PC-9 (cell line): ENCODE measurements at regions not wholly inside any gene's neighbourhood (a gene's known extent, or its start where the extent isn't known, plus 50 kb on each side); places are given as distances from the start of the nearest gene placed in this dataset.

ENCODE experiments used
- BruUV-seq: library from RNA; stranded (reverse); fragments of 400-500 nt; replicated peaks from 2 replicates; lab custom pipeline; 2021; lab: Mats Ljungman, UMichigan
- CTCF ChIA-PET: fragments of 300-600 bp; sonication (Branson Sonifier 250); formaldehyde crosslinking; loops from one replicate; lab custom pipeline; 2022; ENCODE audit warnings: antibody characterized with exemption; lab: Charles Lee
- POLR2A ChIA-PET: fragments of 300-600 bp; sonication (Branson Sonifier 250); formaldehyde crosslinking; loops from one replicate; lab custom pipeline; 2022; ENCODE audit warnings: antibody characterized with exemption; ENCODE audit not compliant: unreplicated experiment; lab: Charles Lee
- DNase-seq, 2 experiments: peaks; one replicate each; pipeline versions ENCODE4 v3.0.0 to v3.0.0-alpha.2; 2015 to 2022; ENCODE audit warnings: mixed read lengths in 1 of 2
- H2AFZ ChIP-seq: fragments of 200-600 bp; sonication (generic); 2 replicates; pipeline ENCODE4 v1.8.1; 2017; ENCODE audit warnings: antibody characterized with exemption
- H3F3A ChIP-seq: fragments of 200-600 bp; sonication (generic); 2 replicates; pipeline ENCODE4 v1.8.1; 2017; ENCODE audit warnings: antibody characterized with exemption, mild to moderate bottlenecking, low read depth; ENCODE audit not compliant: insufficient read depth
- H3K27ac ChIP-seq: fragments of 200-600 bp; sonication (generic); 2 replicates; pipeline ENCODE4 v1.6.1; 2016; ENCODE audit warnings: mixed run types
- H3K27me3 ChIP-seq: fragments of 200-600 bp; sonication (generic); 2 replicates; pipeline ENCODE4 v1.6.1; 2016; ENCODE audit warnings: low read depth, mixed run types; ENCODE audit not compliant: insufficient read depth
- H3K36me3 ChIP-seq: fragments of 200-600 bp; sonication (generic); 2 replicates; pipeline ENCODE4 v1.6.1; 2016; ENCODE audit warnings: low read depth, mixed run types
- H3K4me1 ChIP-seq: fragments of 200-600 bp; sonication (generic); replicated peaks from 2 replicates; pipeline ENCODE4 v1.6.1; 2016; ENCODE audit warnings: mixed run types; ENCODE audit not compliant: insufficient read depth
- H3K4me2 ChIP-seq: fragments of 200-600 bp; sonication (generic); 2 replicates; pipeline ENCODE4 v1.6.1; 2017; ENCODE audit warnings: mixed run types
- H3K4me3 ChIP-seq: fragments of 200-600 bp; sonication (generic); 2 replicates; pipeline ENCODE4 v1.6.1; 2016; ENCODE audit warnings: mixed run types
- H3K79me2 ChIP-seq: fragments of 200-600 bp; sonication (generic); 2 replicates; pipeline ENCODE4 v1.6.1; 2017; ENCODE audit warnings: low read depth, mixed run types
- H3K9me2 ChIP-seq: fragments of 200-600 bp; sonication (generic); 2 replicates; pipeline ENCODE4 v1.8.1; 2017; ENCODE audit warnings: mild to moderate bottlenecking; ENCODE audit not compliant: insufficient read depth
- H3K9me3 ChIP-seq: fragments of 200-600 bp; sonication (generic); 2 replicates; pipeline ENCODE4 v1.8.1; 2016; ENCODE audit warnings: low read depth; ENCODE audit not compliant: insufficient read depth
- H4K20me1 ChIP-seq: fragments of 200-600 bp; sonication (generic); 2 replicates; pipeline ENCODE4 v1.8.1; 2017; ENCODE audit not compliant: insufficient read depth
- EZH2 ChIP-seq: fragments of 200-600 bp; sonication (generic); IDR thresholded peaks from 2 replicates; pipeline ENCODE4 v1.8.0; 2017; ENCODE audit warnings: antibody characterized with exemption, low read depth
- intact Hi-C: fragments of 100-400 bp; cut with micrococcal nuclease; formaldehyde crosslinking; loops from one replicate; pipeline ENCODE4 v1.10.0; 2022; ENCODE audit not compliant: unreplicated experiment
- TF ChIP-seq, protein P1 (sequence below): fragments of 200-600 bp; sonication (generic); conservative IDR thresholded peaks from 2 replicates; pipeline ENCODE4 v1.6.1; 2017; ENCODE audit warnings: mixed run types, antibody characterized with exemption, mild to moderate bottlenecking, moderate library complexity

DNA sequence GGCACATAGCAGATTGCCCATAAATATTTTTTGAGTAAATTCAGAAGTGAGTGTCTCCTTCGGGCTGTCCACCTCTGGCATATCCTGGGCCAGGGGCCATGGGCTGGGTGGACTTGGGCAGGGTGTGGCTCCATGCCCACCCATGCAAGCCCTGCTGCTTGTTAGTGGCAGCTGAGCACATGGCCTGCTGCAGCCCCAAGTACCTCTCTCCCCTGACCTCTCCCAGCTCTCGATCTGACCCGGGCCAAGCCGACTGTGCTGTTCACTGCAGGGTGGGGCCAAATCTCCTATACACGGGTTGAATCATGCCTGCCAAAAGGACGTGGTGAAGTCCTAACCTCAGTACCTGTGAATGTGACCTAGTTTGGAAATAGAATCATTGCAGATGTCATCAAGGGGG is 132.5 kb upstream of the C1orf174 start:
- TF ChIP-seq, protein P1, sequence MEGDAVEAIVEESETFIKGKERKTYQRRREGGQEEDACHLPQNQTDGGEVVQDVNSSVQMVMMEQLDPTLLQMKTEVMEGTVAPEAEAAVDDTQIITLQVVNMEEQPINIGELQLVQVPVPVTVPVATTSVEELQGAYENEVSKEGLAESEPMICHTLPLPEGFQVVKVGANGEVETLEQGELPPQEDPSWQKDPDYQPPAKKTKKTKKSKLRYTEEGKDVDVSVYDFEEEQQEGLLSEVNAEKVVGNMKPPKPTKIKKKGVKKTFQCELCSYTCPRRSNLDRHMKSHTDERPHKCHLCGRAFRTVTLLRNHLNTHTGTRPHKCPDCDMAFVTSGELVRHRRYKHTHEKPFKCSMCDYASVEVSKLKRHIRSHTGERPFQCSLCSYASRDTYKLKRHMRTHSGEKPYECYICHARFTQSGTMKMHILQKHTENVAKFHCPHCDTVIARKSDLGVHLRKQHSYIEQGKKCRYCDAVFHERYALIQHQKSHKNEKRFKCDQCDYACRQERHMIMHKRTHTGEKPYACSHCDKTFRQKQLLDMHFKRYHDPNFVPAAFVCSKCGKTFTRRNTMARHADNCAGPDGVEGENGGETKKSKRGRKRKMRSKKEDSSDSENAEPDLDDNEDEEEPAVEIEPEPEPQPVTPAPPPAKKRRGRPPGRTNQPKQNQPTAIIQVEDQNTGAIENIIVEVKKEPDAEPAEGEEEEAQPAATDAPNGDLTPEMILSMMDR: no peak
- TF ChIP-seq EZH2: 0 out of 2 replicates have a peak, but pooled peaks have one; percentile 3
- Histone ChIP-seq H3K4me1 (no peaks in the 10 kb centered on the region), H3K4me3 (no peak overlapping the region), H3K9me2 (no peaks in the 10 kb centered on the region), H2AFZ (no peak overlapping the region), H3K9me3 (no peaks in the 10 kb centered on the region), H3K27me3 (peaks cover 78% of the 10 kb centered on the region), H3K36me3 (no peaks in the 10 kb centered on the region), H3K27ac (no peak overlapping the region), H3K4me2 (no peak overlapping the region), H4K20me1 (no peaks in the 10 kb centered on the region), H3K79me2 (no peaks in the 10 kb centered on the region), H3F3A (no peaks in the 10 kb centered on the region)
- no peak for DNase-seq
- CTCF ChIA-PET: no interaction called here
- POLR2A ChIA-PET: no interaction called here
- intact Hi-C loops: no loop called here
- no TSS peak for BruUV-seq

DNA sequence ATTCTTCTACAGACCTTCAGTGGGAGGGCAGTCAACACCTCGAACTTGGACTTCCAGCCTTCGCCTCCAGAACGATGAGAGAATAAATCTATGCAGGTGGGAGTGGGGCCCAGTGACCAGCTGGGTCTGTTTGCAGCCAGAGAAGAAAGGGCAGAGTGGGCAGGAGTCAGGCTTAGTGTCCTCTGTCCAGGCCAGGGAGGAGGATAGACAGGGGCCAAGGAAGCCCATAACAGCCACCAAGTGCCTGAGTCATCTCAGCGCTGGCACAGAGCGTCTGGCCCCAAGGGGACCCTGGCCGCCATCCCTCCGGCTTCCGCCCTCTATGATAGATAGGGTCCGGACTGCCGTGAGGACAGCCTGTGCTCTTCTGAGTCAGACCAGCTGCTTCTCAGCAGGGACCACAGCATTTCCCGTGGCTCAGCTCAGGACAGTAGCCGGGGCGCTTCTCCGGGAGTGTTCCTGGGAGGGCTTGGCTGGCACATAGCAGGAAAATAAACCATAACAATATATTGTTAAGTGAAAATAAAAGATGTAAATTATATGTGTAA is 133.1 kb upstream of the C1orf174 start:
- H3K4me2 ChIP-seq: no peak overlapping the region
- BruUV-seq: no TSS peak
- no peak for DNase-seq
- no peaks in the 10 kb centered on the region for H3K9me3 ChIP-seq
- H3K27me3 ChIP-seq: peaks cover 72% of the 10 kb centered on the region
- no peaks in the 10 kb centered on the region for H3K36me3 ChIP-seq
- CTCF ChIA-PET: no interaction called here
- no peak overlapping the region for H2AFZ ChIP-seq
- no peaks in the 10 kb centered on the region for H3K4me1 ChIP-seq
- no peaks in the 10 kb centered on the region for H3K9me2 ChIP-seq
- intact Hi-C loops: no loop called here
- POLR2A ChIA-PET: no interaction called here
- no peaks in the 10 kb centered on the region for H3K79me2 ChIP-seq
- no peak overlapping the region for H3K27ac ChIP-seq
- H3F3A ChIP-seq: no peaks in the 10 kb centered on the region
- TF ChIP-seq, protein P1: no peak
- H3K4me3 ChIP-seq: no peak overlapping the region
- H4K20me1 ChIP-seq: no peaks in the 10 kb centered on the region

DNA sequence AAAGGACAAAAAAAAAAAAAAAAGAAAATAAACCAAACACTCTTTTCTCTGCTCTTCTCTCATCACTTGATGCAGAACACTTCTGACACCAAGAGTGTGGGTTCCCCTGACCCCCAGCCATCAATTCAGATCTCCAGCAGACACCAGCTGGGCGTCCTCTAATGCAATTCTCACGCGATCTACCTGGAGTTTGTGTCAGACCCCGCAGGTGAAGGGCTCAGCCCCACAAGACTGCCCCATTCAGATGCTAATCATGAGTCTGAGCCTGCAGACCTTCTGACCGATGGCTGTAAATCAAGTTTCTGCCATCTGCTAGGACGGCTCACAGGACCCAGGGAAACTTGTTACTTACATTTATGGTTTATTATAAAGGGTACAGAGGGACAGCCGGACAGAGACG is 133.6 kb upstream of the C1orf174 start:
- ChIA-PET POLR2A (no interaction called here), CTCF (no interaction called here)
- intact Hi-C loops: no loop called here
- TF ChIP-seq EZH2: no peak
- TF ChIP-seq, protein P1: no peak
- no TSS peak for BruUV-seq
- Histone ChIP-seq H3K4me2 (no peak overlapping the region), H3K4me1 (no peaks in the 10 kb centered on the region), H3K27me3 (peaks cover 67% of the 10 kb centered on the region), H4K20me1 (no peaks in the 10 kb centered on the region), H3K27ac (no peak overlapping the region), H3F3A (no peaks in the 10 kb centered on the region), H2AFZ (no peak overlapping the region), H3K79me2 (no peaks in the 10 kb centered on the region), H3K9me2 (no peaks in the 10 kb centered on the region), H3K4me3 (no peak overlapping the region), H3K9me3 (no peaks in the 10 kb centered on the region), H3K36me3 (no peaks in the 10 kb centered on the region)
- DNase-seq: no peak
